SK-N-SH (cell line): ENCODE measurements at regions not wholly inside any gene's neighbourhood (a gene's known extent, or its start where the extent isn't known, plus 50 kb on each side); places are given as distances from the start of the nearest gene placed in this dataset.

Experiments used
- CTCF ChIP-seq: fragments of 200-600 bp; sonication (generic); IDR thresholded peaks from 2 replicates; pipeline ENCODE4 v1.6.1; 2017; ENCODE audit warnings: antibody characterized with exemption, mild to moderate bottlenecking, moderate library complexity
- ELF1 ChIP-seq: IDR thresholded peaks from 2 replicates; pipeline ENCODE4 v1.4.0; 2012
- EZH2phosphoT487 ChIP-seq: fragments of 200-600 bp; sonication (generic); IDR thresholded peaks from 2 replicates; pipeline ENCODE4 v1.6.1; 2017; ENCODE audit warnings: low read depth, mixed run types, mild to moderate bottlenecking, antibody characterized with exemption, moderate library complexity, borderline replicate concordance
- FOXM1 ChIP-seq: IDR thresholded peaks from 2 replicates; pipeline ENCODE4 v1.4.0; 2012; ENCODE audit warnings: low read depth, mild to moderate bottlenecking
- MAX ChIP-seq: IDR thresholded peaks from 2 replicates; pipeline ENCODE4 v1.4.0; 2012; ENCODE audit warnings: low read depth
- NRF1 ChIP-seq: IDR thresholded peaks from 2 replicates; pipeline ENCODE4 v1.6.1; 2012; ENCODE audit warnings: low read depth, mild to moderate bottlenecking, low read length
- POLR2AphosphoS5 ChIP-seq: IDR thresholded peaks from 2 replicates; pipeline ENCODE4 v1.6.1; 2012; ENCODE audit warnings: low read depth, low read length
- SIN3A ChIP-seq: IDR thresholded peaks from 2 replicates; pipeline ENCODE4 v1.6.1; 2012; ENCODE audit warnings: low read depth, mild to moderate bottlenecking, low read length, moderate library complexity, borderline replicate concordance
- TCF12 ChIP-seq: IDR thresholded peaks from 2 replicates; pipeline ENCODE4 v1.4.0; 2012
- USF2 ChIP-seq: fragments of 150-350 bp; IDR thresholded peaks from 2 replicates; pipeline ENCODE4 v1.6.1; 2017; ENCODE audit warnings: antibody characterized with exemption, low read length, low read depth, borderline replicate concordance

- TF ChIP-seq MAX (no peak), CTCF (peak; percentile 90), POLR2AphosphoS5 (no peak), NRF1 (no peak), ELF1 (no peak), TCF12 (no peak), SIN3A (no peak), EZH2phosphoT487 (no peak), FOXM1 (no peak), USF2 (no peak)
Measured at GRCh38 chr21:17925000-17925610, 105.9 kb upstream of the C21orf91 start.
